ENCODE measurements at regions not wholly inside any gene's neighbourhood (a gene's known extent, or its start where the extent isn't known, plus 50 kb on each side); places are given as distances from the start of the nearest gene placed in this dataset.
"Not testable (repeated sequence)": the region's sequence is repeated elsewhere in the genome, so short reads cannot be mapped to it uniquely, and the experiment has no call there.

GRCh38 chr7:13702251-13702650 is 287.2 kb downstream of the ETV1 start:
- DNase-seq (ENCODE audit: low read depth, low spot score) = no peak

GRCh38 chr7:13708670-13709069 is 280.8 kb downstream of the ETV1 start:
- DNase-seq (ENCODE audit: low read depth, low spot score) = no peak

DNA sequence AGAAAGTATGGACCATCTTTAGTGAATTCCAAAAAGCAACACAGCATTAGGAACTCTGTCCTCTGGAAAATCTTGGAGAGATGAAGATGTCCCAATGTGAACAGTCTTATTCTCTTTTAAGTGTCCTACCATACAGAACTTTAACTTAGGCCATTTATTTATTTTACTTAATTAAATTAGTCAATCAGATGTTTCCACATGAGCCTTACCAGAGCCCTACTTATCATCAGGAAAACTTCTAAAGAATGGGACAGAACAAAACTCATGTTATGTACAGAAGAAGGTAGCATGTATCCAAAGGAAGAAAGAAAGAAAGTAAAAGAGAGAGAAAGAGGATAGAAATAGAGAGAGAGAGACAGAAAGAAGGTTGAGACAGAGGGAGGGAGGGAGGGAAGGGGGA is 276.4 kb downstream of the ETV1 start:
- DNase-seq (ENCODE audit: low read depth, low spot score) = no peak

DNA sequence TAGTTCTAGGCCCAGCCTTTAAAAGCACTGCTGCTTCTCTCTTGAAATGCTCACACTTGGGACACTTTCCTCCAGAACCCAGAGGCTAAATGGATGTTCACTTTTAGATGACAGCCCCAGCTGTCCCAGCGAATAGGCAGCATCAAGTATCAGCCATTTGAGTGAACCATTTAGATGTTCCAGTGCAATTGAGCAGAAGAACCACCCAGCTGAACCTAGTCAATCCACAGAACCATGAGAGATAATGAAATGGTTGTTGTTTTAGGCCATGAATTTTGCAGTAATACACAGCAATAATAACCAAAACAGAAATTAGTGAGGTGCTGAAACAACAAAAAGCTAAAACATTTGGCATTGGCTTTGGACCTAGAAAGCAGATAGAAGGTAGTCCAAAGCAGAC is 273.9 kb downstream of the ETV1 start:
- DNase-seq (ENCODE audit: low read depth, low spot score) = no peak

- no peak for DNase-seq (ENCODE audit: low read depth, low spot score)
These were observed 272.4 kb downstream of the ETV1 start for GRCh38 chr7:13717031-13717430.

DNA sequence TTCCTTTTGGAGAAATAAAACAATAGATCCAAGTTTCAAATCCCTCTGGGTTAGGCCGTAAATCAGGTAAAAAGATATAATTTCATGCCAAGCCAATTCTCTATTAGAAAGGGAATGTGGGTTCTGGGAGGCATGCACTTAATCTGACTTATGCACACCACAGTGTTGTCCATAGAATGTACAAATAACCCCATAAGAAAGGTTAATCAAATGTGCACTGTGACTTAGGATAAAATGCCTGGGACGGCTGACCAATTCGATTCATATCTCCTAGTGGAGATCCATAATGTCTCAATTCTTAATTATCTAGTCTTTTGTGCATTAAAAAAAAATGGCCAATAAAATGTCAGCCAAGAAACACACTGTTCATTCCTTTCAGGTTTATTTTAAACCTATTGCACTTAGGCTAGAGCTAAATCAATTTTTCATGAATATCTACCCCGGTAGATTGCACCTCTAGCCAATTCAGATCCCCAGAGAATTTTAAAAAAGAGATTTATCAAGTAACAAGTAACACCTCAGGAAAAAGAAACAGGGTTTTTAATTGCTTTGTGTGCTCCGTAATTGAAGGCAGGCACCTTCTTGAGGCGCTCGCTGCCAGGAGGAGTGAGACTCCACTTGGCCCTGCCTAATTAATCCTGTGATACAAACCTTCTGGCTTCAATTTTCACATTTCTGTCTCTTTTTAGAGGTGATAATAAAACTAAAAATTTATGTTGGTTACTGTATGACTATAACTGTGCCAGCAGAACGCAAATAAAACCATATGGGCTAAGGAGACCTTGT is 265.1 kb downstream of the ETV1 start:
- DNase-seq (ENCODE audit: low read depth, low spot score) = no peak

GRCh38 chr7:13724977-13725566 is 264.4 kb downstream of the ETV1 start:
- no peak for DNase-seq (ENCODE audit: low read depth, low spot score)

GRCh38 chr7:13725591-13725990 is 263.9 kb downstream of the ETV1 start:
- DNase-seq (ENCODE audit: low read depth, low spot score) = no peak

- no peak for DNase-seq (ENCODE audit: low read depth, low spot score)
These were observed 262.2 kb downstream of the ETV1 start for GRCh38 chr7:13727279-13727678.

DNA sequence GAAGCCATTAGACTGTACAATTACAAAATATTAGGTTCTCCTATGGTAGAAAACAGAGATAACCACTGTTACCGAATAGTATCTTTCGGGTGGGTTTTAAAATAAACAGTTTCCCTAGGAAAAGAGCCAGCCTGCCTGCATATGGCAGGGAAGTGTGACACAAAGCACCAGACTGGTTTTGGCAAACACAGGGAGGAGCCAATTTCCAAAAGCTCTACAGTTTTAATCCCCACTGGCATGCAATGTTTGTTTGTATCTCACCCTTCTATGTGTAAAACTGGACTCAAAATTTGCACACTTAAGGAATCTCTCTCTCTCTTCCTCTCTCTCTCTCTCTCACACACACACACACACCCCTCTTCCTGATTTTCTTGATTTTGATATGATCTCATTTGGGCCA is 261.7 kb downstream of the ETV1 start:
- DNase-seq (ENCODE audit: low read depth, low spot score) = no peak

DNA sequence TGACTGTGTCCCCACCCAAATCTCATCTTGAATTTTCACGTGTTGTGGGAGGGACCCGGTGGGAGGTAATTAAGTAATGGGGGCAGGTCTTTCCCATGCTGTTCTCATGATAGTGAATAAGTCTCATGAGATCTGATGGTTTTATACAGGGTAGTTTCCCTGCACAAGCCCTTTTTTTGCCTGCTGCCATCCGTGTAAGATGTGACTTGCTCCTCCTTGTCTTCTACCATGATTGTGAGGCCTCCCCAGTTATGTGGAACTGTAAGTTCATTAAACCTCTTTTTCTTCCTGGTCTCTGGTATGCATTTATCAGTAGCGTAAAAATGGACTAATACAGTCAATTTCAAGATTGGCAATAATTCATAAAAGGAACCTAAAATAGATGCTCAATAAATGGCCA is 261.0 kb downstream of the ETV1 start:
- not testable (repeated sequence) for DNase-seq (ENCODE audit: low read depth, low spot score)

DNA sequence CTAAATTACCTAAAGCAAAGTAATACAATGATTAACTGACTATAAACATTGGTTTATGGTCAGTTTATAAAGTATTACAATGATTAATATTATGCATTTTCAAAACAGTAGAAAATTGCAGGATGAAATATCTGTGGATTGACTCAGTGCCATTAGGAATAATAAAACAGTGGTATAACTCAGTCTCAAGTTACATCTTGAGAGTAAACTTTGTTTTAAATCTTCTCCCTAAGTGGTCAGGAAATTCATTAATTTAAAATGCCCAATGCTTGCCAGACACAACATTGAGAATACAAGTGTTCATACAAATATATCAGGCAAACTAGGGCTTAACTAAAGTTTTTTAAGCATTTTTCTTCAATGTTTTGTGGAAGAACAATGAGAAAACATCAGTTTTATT is 257.8 kb downstream of the ETV1 start:
- DNase-seq (ENCODE audit: low read depth, low spot score) = no peak

- no peak for DNase-seq (ENCODE audit: low read depth, low spot score)
These were observed 251.9 kb downstream of the ETV1 start for GRCh38 chr7:13737563-13737962.

DNA sequence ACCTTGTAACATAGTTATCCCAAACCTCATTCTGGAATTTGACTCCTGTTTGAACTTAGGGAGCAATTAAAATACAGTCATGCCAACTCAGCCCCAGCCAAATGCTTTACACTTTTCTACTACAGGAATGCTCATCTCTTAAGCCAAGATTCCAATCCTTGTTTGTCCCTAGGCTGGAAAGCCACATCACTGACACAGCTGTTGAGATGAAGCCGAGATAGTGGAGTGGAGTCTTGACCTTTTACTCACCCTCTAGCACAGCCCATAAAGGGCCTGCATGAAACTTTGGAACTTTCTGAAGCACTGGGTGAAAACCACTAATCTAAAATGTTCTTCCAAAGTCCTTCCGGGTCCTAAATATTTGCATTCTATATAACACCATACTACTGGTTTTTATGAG is 247.3 kb downstream of the ETV1 start:
- no peak for DNase-seq (ENCODE audit: low read depth, low spot score)

- no peak for DNase-seq (ENCODE audit: low read depth, low spot score)
These were observed 246.7 kb downstream of the ETV1 start for GRCh38 chr7:13742811-13743210.

DNA sequence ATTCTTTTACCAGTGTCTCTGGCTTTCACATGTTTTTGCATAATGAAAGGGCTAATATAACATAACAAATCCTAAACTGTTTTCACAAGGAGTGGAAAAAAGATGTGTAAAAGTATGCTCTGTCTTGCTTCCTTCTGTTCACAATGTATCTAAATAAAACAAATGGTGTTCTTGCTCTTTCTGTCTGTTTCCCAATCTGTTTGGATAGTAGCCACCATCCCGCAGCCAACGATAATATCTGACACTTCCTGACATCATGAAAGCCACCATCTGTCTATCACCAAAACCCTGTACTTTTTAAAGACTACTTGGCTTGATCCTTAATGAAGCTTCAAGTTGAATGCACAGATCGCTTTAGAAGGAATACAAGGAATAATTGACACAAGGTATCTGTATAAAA is 246.2 kb downstream of the ETV1 start:
- no peak for DNase-seq (ENCODE audit: low read depth, low spot score)

- no peak for DNase-seq (ENCODE audit: low read depth, low spot score)
These were observed 243.9 kb downstream of the ETV1 start for GRCh38 chr7:13745530-13745929.

GRCh38 chr7:13748998-13749397 is 240.5 kb downstream of the ETV1 start:
- DNase-seq (ENCODE audit: low read depth, low spot score) = no peak

DNA sequence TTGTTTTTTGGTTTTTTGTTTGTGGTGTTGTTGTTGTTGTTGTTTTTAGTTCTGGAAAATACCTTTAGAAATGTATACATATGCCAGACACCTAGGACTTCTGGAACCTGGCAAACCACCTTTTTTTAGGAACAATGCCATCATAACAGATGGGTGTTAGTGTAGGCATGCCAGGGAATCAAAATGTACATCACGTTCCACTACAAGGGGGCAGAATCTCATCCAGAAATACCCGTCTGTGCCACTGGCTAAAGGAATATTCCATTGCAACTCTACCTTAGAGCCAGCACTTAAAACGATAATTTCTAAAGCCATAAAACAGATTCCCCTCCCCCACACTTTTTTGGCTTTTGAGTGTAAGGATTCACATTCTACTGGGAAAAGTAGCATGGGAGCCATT is 239.8 kb downstream of the ETV1 start:
- DNase-seq (ENCODE audit: low read depth, low spot score) = no peak

GRCh38 chr7:13751766-13752165 is 237.7 kb downstream of the ETV1 start:
- DNase-seq (ENCODE audit: low read depth, low spot score) = no peak

DNA sequence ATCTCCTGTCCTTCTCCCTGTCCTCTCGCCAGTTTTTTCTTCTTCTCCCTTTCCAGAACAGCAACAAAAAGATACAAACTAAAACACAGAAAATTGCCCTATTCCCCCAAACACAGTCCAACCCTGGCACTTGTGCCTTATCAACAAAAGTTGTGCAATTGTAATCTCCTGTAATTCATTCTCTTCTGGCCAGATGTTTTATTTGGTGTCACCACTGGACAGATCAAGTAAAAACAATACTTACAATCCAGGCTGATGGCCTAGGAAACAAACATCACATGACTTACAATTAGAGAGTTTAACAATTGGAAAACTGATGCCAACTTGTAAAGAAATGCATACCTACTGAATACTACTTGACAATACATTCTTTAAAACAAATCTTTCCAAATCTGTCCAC is 231.6 kb downstream of the ETV1 start:
- DNase-seq (ENCODE audit: low read depth, low spot score) = no peak

GRCh38 chr7:13765853-13766252 is 223.6 kb downstream of the ETV1 start:
- DNase-seq (ENCODE audit: low read depth, low spot score) = not testable (repeated sequence)

GRCh38 chr7:13770305-13770704 is 219.2 kb downstream of the ETV1 start:
- no peak for DNase-seq (ENCODE audit: low read depth, low spot score)

- no peak for DNase-seq (ENCODE audit: low read depth, low spot score)
These were observed 214.5 kb downstream of the ETV1 start for GRCh38 chr7:13774976-13775375.
